A673 (cell line): ENCODE measurements at regions not wholly inside any gene's neighbourhood (a gene's known extent, or its start where the extent isn't known, plus 50 kb on each side); places are given as distances from the start of the nearest gene placed in this dataset.

Experiments
- EZH2 ChIP-seq: fragments of 200-600 bp; sonication (generic); IDR thresholded peaks from 2 replicates; pipeline ENCODE4 v1.6.1; 2017; ENCODE audit warnings: borderline replicate concordance, low read depth, mild to moderate bottlenecking, mixed read lengths, antibody characterized with exemption, low read length; ENCODE audit not compliant: poor library complexity, severe bottlenecking
- TF ChIP-seq, protein P1 (sequence below): fragments of 300-800, 200-600 bp; sonication (generic); conservative IDR thresholded peaks from 2 replicates; pipeline ENCODE4 v1.5.1; 2017; ENCODE audit warnings: low read depth, mild to moderate bottlenecking, antibody characterized with exemption, low read length, moderate library complexity, mixed read lengths

DNA sequence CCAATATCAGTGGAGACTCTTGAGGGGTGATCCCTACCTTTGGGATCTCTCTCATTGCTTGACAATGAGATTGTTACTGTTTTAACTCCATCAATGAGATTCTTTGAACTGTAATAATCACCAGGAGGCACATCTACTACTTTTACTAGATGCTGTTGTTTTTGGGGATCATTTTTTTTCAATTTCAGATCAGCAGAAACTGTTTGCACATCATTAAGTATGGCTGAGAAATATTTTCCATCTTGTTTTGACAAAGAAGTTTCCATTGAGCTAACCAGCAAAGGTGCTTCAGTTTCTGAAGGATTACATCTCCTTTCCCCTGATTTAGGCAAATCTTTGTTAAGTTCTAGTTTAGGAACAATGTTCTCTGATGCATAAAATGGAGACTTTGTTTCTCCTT is 54.8 kb upstream of the SLC4A10 start:
- TF ChIP-seq EZH2, result no peak
- TF ChIP-seq, protein P1, sequence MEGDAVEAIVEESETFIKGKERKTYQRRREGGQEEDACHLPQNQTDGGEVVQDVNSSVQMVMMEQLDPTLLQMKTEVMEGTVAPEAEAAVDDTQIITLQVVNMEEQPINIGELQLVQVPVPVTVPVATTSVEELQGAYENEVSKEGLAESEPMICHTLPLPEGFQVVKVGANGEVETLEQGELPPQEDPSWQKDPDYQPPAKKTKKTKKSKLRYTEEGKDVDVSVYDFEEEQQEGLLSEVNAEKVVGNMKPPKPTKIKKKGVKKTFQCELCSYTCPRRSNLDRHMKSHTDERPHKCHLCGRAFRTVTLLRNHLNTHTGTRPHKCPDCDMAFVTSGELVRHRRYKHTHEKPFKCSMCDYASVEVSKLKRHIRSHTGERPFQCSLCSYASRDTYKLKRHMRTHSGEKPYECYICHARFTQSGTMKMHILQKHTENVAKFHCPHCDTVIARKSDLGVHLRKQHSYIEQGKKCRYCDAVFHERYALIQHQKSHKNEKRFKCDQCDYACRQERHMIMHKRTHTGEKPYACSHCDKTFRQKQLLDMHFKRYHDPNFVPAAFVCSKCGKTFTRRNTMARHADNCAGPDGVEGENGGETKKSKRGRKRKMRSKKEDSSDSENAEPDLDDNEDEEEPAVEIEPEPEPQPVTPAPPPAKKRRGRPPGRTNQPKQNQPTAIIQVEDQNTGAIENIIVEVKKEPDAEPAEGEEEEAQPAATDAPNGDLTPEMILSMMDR, result no peak
